ENCODE measurements at regions not wholly inside any gene's neighbourhood (a gene's known extent, or its start where the extent isn't known, plus 50 kb on each side); places are given as distances from the start of the nearest gene placed in this dataset.

DNA sequence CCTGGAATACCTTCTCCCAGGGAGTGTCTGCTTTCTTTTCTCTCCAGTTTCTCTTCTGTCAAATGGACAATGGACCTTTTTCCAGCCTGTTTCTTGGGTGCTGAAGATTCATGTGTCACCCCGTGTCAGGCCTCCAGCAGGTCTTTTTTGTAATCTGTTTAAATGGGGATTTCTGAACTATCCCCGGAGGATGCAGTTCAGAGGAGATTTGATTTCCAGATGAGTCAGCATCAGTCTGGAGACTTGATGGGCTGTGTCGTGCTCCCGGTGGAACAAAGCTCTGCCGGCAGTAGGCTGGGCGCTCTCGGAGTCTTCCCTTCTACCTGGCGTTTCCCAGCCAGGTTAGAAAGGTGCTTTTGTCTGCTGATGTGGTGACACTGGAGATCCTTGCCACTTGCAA, 440.6 kb downstream of the HS3ST3B1 start:
- H3K9me3 ChIP-seq (replicated peaks; ENCODE audit: control insufficient read depth, insufficient read depth, low read depth, low read length) = no peaks in the 10 kb centered on the region
- DNase-seq (ENCODE audit: extremely low read depth in 1 of 4, low spot score in 3 of 4) = no peak
- ChIA-PET POLR2A (no interaction called here), CTCF (ENCODE audit: low intra/inter-chr PET ratio) (no interaction called here)
- H3K27me3 ChIP-seq (ENCODE audit: control insufficient read depth in 2 of 2, insufficient read depth in 2 of 2, low read length in 2 of 2) = peaks cover 3 to 8% of the 10 kb centered on the region in 2 experiments; a peak in 4 of 5 replicates
- no peak overlapping the region for H3K9ac ChIP-seq (ENCODE audit: insufficient read depth in 1 of 2, low read depth in 2 of 2, low read length in 2 of 2)
- H3K79me2 ChIP-seq (ENCODE audit: control insufficient read depth, insufficient read depth, low read length) = no peaks in the 10 kb centered on the region
- H4K20me1 ChIP-seq (replicated peaks; ENCODE audit: control insufficient read depth, insufficient read depth, low read length) = no peaks in the 10 kb centered on the region
- H3K27ac ChIP-seq (ENCODE audit: extremely low read depth, low read depth, low read length) = no peak overlapping the region
- whole genome bisulfite sequencing (ENCODE audit: insufficient coverage, low coverage, missing lambda C conversion rate) = 0% methylated on average over 5 of the region's 8 CpGs
- no TSS peak for BruUV-seq (replicated peaks)
- H2AFZ ChIP-seq (ENCODE audit: low read depth, low read length) = no peak overlapping the region
- no peaks in the 10 kb centered on the region for H3K36me3 ChIP-seq (ENCODE audit: control insufficient read depth, insufficient read depth, low read length)
- FAIRE-seq = no peak
- no peaks in the 10 kb centered on the region for H3K9me1 ChIP-seq (ENCODE audit: control insufficient read depth, insufficient read depth, low read length)
- no peaks in the 10 kb centered on the region for H3K4me1 ChIP-seq (replicated peaks in 1 of 2; ENCODE audit: control insufficient read depth in 2 of 2, insufficient read depth in 2 of 2, low read length in 2 of 2)
- no peak overlapping the region for H3K4me3 ChIP-seq
- ATAC-seq = no peak
- H3K4me2 ChIP-seq (ENCODE audit: insufficient read depth, low read length) = no peak overlapping the region
- TF ChIP-seq BRF1 (IDR thresholded peaks at IDR 0.05; ENCODE audit: borderline replicate concordance, extremely low read depth, insufficient read length) (no peak), SMARCA5 (IDR thresholded peaks at IDR 0.05) (no peak), CBX8 (IDR thresholded peaks at IDR 0.05; ENCODE audit: borderline replicate concordance, extremely low read depth, low read depth, low read length, poor library complexity, severe bottlenecking) (no peak), HCFC1 (IDR thresholded peaks at IDR 0.05; ENCODE audit: low read depth, low read length) (no peak), MCM2 (IDR thresholded peaks at IDR 0.05; ENCODE audit: low read depth) (no peak), MEF2A (IDR thresholded peaks at IDR 0.05; ENCODE audit: control insufficient read depth, low read depth, low read length) (no peak), BCL6 (CRISPR knock-in tag; IDR thresholded peaks at IDR 0.05) (no peak), GABPB2 (CRISPR knock-in tag; conservative IDR thresholded peaks at IDR 0.05) (no peak), ZNF696 (CRISPR knock-in tag; conservative IDR thresholded peaks at IDR 0.05) (no peak), KAT8 (IDR thresholded peaks at IDR 0.05; ENCODE audit: low read depth) (no peak)
- TF ChIP-seq, protein P1, sequence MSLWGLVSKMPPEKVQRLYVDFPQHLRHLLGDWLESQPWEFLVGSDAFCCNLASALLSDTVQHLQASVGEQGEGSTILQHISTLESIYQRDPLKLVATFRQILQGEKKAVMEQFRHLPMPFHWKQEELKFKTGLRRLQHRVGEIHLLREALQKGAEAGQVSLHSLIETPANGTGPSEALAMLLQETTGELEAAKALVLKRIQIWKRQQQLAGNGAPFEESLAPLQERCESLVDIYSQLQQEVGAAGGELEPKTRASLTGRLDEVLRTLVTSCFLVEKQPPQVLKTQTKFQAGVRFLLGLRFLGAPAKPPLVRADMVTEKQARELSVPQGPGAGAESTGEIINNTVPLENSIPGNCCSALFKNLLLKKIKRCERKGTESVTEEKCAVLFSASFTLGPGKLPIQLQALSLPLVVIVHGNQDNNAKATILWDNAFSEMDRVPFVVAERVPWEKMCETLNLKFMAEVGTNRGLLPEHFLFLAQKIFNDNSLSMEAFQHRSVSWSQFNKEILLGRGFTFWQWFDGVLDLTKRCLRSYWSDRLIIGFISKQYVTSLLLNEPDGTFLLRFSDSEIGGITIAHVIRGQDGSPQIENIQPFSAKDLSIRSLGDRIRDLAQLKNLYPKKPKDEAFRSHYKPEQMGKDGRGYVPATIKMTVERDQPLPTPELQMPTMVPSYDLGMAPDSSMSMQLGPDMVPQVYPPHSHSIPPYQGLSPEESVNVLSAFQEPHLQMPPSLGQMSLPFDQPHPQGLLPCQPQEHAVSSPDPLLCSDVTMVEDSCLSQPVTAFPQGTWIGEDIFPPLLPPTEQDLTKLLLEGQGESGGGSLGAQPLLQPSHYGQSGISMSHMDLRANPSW (CRISPR knock-in tag; IDR thresholded peaks at IDR 0.05) = no peak
- TF ChIP-seq, protein P2, sequence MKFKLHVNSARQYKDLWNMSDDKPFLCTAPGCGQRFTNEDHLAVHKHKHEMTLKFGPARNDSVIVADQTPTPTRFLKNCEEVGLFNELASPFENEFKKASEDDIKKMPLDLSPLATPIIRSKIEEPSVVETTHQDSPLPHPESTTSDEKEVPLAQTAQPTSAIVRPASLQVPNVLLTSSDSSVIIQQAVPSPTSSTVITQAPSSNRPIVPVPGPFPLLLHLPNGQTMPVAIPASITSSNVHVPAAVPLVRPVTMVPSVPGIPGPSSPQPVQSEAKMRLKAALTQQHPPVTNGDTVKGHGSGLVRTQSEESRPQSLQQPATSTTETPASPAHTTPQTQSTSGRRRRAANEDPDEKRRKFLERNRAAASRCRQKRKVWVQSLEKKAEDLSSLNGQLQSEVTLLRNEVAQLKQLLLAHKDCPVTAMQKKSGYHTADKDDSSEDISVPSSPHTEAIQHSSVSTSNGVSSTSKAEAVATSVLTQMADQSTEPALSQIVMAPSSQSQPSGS (CRISPR knock-in tag; IDR thresholded peaks at IDR 0.05) = no peak
- TF ChIP-seq, protein P3, sequence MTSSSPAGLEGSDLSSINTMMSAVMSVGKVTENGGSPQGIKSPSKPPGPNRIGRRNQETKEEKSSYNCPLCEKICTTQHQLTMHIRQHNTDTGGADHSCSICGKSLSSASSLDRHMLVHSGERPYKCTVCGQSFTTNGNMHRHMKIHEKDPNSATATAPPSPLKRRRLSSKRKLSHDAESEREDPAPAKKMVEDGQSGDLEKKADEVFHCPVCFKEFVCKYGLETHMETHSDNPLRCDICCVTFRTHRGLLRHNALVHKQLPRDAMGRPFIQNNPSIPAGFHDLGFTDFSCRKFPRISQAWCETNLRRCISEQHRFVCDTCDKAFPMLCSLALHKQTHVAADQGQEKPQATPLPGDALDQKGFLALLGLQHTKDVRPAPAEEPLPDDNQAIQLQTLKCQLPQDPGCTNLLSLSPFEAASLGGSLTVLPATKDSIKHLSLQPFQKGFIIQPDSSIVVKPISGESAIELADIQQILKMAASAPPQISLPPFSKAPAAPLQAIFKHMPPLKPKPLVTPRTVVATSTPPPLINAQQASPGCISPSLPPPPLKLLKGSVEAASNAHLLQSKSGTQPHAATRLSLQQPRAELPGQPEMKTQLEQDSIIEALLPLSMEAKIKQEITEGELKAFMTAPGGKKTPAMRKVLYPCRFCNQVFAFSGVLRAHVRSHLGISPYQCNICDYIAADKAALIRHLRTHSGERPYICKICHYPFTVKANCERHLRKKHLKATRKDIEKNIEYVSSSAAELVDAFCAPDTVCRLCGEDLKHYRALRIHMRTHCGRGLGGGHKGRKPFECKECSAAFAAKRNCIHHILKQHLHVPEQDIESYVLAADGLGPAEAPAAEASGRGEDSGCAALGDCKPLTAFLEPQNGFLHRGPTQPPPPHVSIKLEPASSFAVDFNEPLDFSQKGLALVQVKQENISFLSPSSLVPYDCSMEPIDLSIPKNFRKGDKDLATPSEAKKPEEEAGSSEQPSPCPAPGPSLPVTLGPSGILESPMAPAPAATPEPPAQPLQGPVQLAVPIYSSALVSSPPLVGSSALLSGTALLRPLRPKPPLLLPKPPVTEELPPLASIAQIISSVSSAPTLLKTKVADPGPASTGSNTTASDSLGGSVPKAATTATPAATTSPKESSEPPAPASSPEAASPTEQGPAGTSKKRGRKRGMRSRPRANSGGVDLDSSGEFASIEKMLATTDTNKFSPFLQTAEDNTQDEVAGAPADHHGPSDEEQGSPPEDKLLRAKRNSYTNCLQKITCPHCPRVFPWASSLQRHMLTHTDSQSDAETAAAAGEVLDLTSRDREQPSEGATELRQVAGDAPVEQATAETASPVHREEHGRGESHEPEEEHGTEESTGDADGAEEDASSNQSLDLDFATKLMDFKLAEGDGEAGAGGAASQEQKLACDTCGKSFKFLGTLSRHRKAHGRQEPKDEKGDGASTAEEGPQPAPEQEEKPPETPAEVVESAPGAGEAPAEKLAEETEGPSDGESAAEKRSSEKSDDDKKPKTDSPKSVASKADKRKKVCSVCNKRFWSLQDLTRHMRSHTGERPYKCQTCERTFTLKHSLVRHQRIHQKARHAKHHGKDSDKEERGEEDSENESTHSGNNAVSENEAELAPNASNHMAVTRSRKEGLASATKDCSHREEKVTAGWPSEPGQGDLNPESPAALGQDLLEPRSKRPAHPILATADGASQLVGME (CRISPR knock-in tag; IDR thresholded peaks at IDR 0.05) = no peak
- in situ Hi-C loops (cut with MboI) = no loop called here
- intact Hi-C loops (cut with micrococcal nuclease) = no loop called here
